Memory B cell (primary cell): ENCODE measurements at regions not wholly inside any gene's neighbourhood (a gene's known extent, or its start where the extent isn't known, plus 50 kb on each side); places are given as distances from the start of the nearest gene placed in this dataset.

Experiments
- ATAC-seq: fragments of 150-1000 bp; cut with Tn5 transposase; 2 replicates; pipeline ENCODE4 v1.10.0; 2021; ENCODE audit warnings: low read depth, mild to moderate bottlenecking, moderate library complexity
- DNase-seq, 2 donors: peaks; one replicate each; pipeline ENCODE4 v3.0.0; 2022; ENCODE audit warnings: low spot score in 2 of 2
- H3K27ac Mint-ChIP-seq: one replicate; pipeline ENCODE4 v1.8.0; 2022; ENCODE audit warnings: mild to moderate bottlenecking, moderate library complexity, mixed read lengths
- H3K27me3 Mint-ChIP-seq: one replicate; pipeline ENCODE4 v1.8.0; 2022; ENCODE audit warnings: mixed read lengths
- H3K36me3 Mint-ChIP-seq: one replicate; pipeline ENCODE4 v1.8.0; 2022; ENCODE audit warnings: mild to moderate bottlenecking, mixed read lengths
- H3K4me1 Mint-ChIP-seq: one replicate; pipeline ENCODE4 v1.8.0; 2022; ENCODE audit warnings: mixed read lengths
- H3K4me3 Mint-ChIP-seq: one replicate; pipeline ENCODE4 v1.8.0; 2022; ENCODE audit warnings: mild to moderate bottlenecking, moderate library complexity, mixed read lengths
- H3K9me3 Mint-ChIP-seq: one replicate; pipeline ENCODE4 v1.8.0; 2022; ENCODE audit warnings: mixed read lengths

GRCh38 chr1:90393025-90393424 is 324.1 kb downstream of the BARHL2 start:
- DNase-seq, result no peak
- no peak for ATAC-seq
- Mint-ChIP-seq H3K4me1 (no peaks in the 10 kb centered on the region), H3K9me3 (peaks cover 3% of the 10 kb centered on the region), H3K27ac (no peak overlapping the region), H3K36me3 (no peaks in the 10 kb centered on the region), H3K27me3 (no peaks in the 10 kb centered on the region), H3K4me3 (no peak overlapping the region)

- Mint-ChIP-seq H3K4me1 (no peaks in the 10 kb centered on the region), H3K27ac (no peak overlapping the region), H3K9me3 (peaks cover 3% of the 10 kb centered on the region), H3K4me3 (no peak overlapping the region), H3K36me3 (no peaks in the 10 kb centered on the region), H3K27me3 (no peaks in the 10 kb centered on the region)
- ATAC-seq, result no peak
- no peak for DNase-seq
Measured at GRCh38 chr1:90391126-90391525, 326.0 kb downstream of the BARHL2 start.

GRCh38 chr1:90387805-90388204 is 329.3 kb downstream of the BARHL2 start:
- no peak for DNase-seq
- Mint-ChIP-seq H3K27ac (no peak overlapping the region), H3K36me3 (no peaks in the 10 kb centered on the region)

GRCh38 chr1:90386899-90387720 is 330.0 kb downstream of the BARHL2 start:
- ATAC-seq (no peak), DNase-seq (no peak)
- H3K27me3 Mint-ChIP-seq, result no peaks in the 10 kb centered on the region
- no peaks in the 10 kb centered on the region for H3K36me3 Mint-ChIP-seq
- H3K27ac Mint-ChIP-seq, result no peak overlapping the region
- H3K4me3 Mint-ChIP-seq, result no peak overlapping the region
- no peaks in the 10 kb centered on the region for H3K9me3 Mint-ChIP-seq
- H3K4me1 Mint-ChIP-seq, result no peaks in the 10 kb centered on the region

More at GRCh38 chr1:90387805-90388204, 329.3 kb downstream of the BARHL2 start:
- no peak overlapping the region for H3K4me3 Mint-ChIP-seq
- no peaks in the 10 kb centered on the region for H3K9me3 Mint-ChIP-seq
- no peaks in the 10 kb centered on the region for H3K27me3 Mint-ChIP-seq
- ATAC-seq, result no peak
- no peaks in the 10 kb centered on the region for H3K4me1 Mint-ChIP-seq

GRCh38 chr1:90384193-90384592 is 332.9 kb downstream of the BARHL2 start:
- no peaks in the 10 kb centered on the region for H3K9me3 Mint-ChIP-seq
- H3K27ac Mint-ChIP-seq, result no peak overlapping the region
- no peaks in the 10 kb centered on the region for H3K27me3 Mint-ChIP-seq
- no peaks in the 10 kb centered on the region for H3K36me3 Mint-ChIP-seq
- no peak overlapping the region for H3K4me3 Mint-ChIP-seq
- H3K4me1 Mint-ChIP-seq, result no peaks in the 10 kb centered on the region
- ATAC-seq (no peak), DNase-seq (no peak)

- H3K9me3 Mint-ChIP-seq, result no peaks in the 10 kb centered on the region
- no peaks in the 10 kb centered on the region for H3K27me3 Mint-ChIP-seq
- no peak overlapping the region for H3K27ac Mint-ChIP-seq
- no peaks in the 10 kb centered on the region for H3K36me3 Mint-ChIP-seq
- DNase-seq (no peak), ATAC-seq (no peak)
- no peaks in the 10 kb centered on the region for H3K4me1 Mint-ChIP-seq
- no peak overlapping the region for H3K4me3 Mint-ChIP-seq
Measured at GRCh38 chr1:90382161-90382560, 334.9 kb downstream of the BARHL2 start.

GRCh38 chr1:90381598-90381997 is 335.5 kb downstream of the BARHL2 start:
- DNase-seq (no peak), ATAC-seq (no peak)
- Mint-ChIP-seq H3K27ac (no peak overlapping the region), H3K36me3 (no peaks in the 10 kb centered on the region), H3K27me3 (no peaks in the 10 kb centered on the region), H3K4me1 (no peaks in the 10 kb centered on the region), H3K9me3 (no peaks in the 10 kb centered on the region), H3K4me3 (no peak overlapping the region)

GRCh38 chr1:90371448-90371813 is 345.7 kb downstream of the BARHL2 start:
- H3K4me1 Mint-ChIP-seq, result no peaks in the 10 kb centered on the region
- DNase-seq (no peak), ATAC-seq (no peak)
- peaks cover 2% of the 10 kb centered on the region for H3K9me3 Mint-ChIP-seq
- no peak overlapping the region for H3K4me3 Mint-ChIP-seq
- H3K27ac Mint-ChIP-seq, result no peak overlapping the region
- no peaks in the 10 kb centered on the region for H3K27me3 Mint-ChIP-seq
- H3K36me3 Mint-ChIP-seq, result no peaks in the 10 kb centered on the region

- Mint-ChIP-seq H3K9me3 (peaks cover 2% of the 10 kb centered on the region), H3K36me3 (no peaks in the 10 kb centered on the region), H3K4me3 (no peak overlapping the region), H3K27ac (no peak overlapping the region), H3K27me3 (no peaks in the 10 kb centered on the region), H3K4me1 (no peaks in the 10 kb centered on the region)
- ATAC-seq (no peak), DNase-seq (no peak)
Measured at GRCh38 chr1:90370686-90371447, 346.2 kb downstream of the BARHL2 start.

- H3K4me3 Mint-ChIP-seq, result no peak overlapping the region
- ATAC-seq, result no peak
- H3K9me3 Mint-ChIP-seq, result peaks cover 4% of the 10 kb centered on the region
- DNase-seq, result no peak
- H3K27ac Mint-ChIP-seq, result no peak overlapping the region
- no peaks in the 10 kb centered on the region for H3K4me1 Mint-ChIP-seq
- no peaks in the 10 kb centered on the region for H3K36me3 Mint-ChIP-seq
- H3K27me3 Mint-ChIP-seq, result peaks cover 1% of the 10 kb centered on the region
Measured at GRCh38 chr1:90362163-90362562, 354.9 kb downstream of the BARHL2 start.

- no peaks in the 10 kb centered on the region for H3K36me3 Mint-ChIP-seq
- ATAC-seq (no peak), DNase-seq (no peak)
- no peaks in the 10 kb centered on the region for H3K4me1 Mint-ChIP-seq
- H3K27me3 Mint-ChIP-seq, result peaks cover 1% of the 10 kb centered on the region
- no peak overlapping the region for H3K4me3 Mint-ChIP-seq
- peaks cover 4% of the 10 kb centered on the region for H3K9me3 Mint-ChIP-seq
- H3K27ac Mint-ChIP-seq, result no peak overlapping the region
Measured at GRCh38 chr1:90361026-90361425, 356.1 kb downstream of the BARHL2 start.

GRCh38 chr1:90359994-90360393 is 357.1 kb downstream of the BARHL2 start:
- no peak for ATAC-seq

GRCh38 chr1:90358448-90358847 is 358.7 kb downstream of the BARHL2 start:
- Mint-ChIP-seq H3K36me3 (no peaks in the 10 kb centered on the region), H3K9me3 (no peaks in the 10 kb centered on the region), H3K27me3 (peaks cover 1% of the 10 kb centered on the region), H3K27ac (no peak overlapping the region), H3K4me1 (no peaks in the 10 kb centered on the region), H3K4me3 (no peak overlapping the region)
- no peak for ATAC-seq
- DNase-seq, result no peak

More at GRCh38 chr1:90359994-90360393, 357.1 kb downstream of the BARHL2 start:
- no peak for DNase-seq
- H3K27me3 Mint-ChIP-seq, result peaks cover 1% of the 10 kb centered on the region
- no peak overlapping the region for H3K27ac Mint-ChIP-seq
- no peak overlapping the region for H3K4me3 Mint-ChIP-seq
- H3K36me3 Mint-ChIP-seq, result no peaks in the 10 kb centered on the region
- H3K4me1 Mint-ChIP-seq, result no peaks in the 10 kb centered on the region
- H3K9me3 Mint-ChIP-seq, result peaks cover 2% of the 10 kb centered on the region

- Mint-ChIP-seq H3K27me3 (peaks cover 2% of the 10 kb centered on the region), H3K4me1 (no peaks in the 10 kb centered on the region), H3K9me3 (no peaks in the 10 kb centered on the region), H3K36me3 (no peaks in the 10 kb centered on the region), H3K4me3 (no peak overlapping the region), H3K27ac (no peak overlapping the region)
- ATAC-seq (no peak), DNase-seq (no peak)
Measured at GRCh38 chr1:90357995-90358394, 359.1 kb downstream of the BARHL2 start.
